ENCODE measurements at regions not wholly inside any gene's neighbourhood (a gene's known extent, or its start where the extent isn't known, plus 50 kb on each side); places are given as distances from the start of the nearest gene placed in this dataset.
A peak's percentile ranks its signal among the peaks of the same experiment; 100 is the strongest.

DNA sequence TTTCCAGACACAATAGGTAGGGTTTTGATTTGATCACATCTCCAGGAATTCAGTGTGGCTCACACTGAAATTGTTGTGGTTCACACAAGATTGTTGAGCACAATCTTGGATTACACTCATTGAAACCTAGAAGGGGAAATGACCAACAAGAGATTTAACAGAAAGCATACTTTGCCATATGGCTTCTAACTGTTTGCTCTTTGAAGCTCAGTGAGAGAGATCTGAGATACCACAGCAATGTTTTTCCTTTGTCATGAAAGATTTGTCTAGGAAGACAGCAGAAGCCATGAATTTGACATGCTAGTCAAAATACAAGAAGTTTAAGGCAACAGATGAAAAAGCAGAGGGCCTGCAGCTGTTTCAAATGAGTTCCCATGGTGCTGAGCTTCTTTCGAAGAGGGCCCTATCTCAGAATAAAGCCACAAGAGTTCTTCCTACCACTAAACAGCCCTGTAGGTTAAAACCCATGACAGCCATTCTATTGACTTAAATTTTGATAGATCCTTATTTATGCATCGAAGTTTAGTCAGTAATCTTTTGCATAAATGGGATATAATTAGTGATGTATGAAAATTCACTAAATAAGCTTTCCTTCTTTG lies 650.4 kb downstream of the LTN1 start:
- intact Hi-C loops (cut with DNase I) = loop anchor here in 4 of 10 donors (10.0 kb wide), 3 partner anchors 162 to 392 kb away; no protein-coding TSS in a partner anchor
- H3K4me1 ChIP-seq = peaks cover 0 to 28% (median 16%) of the 10 kb centered on the region in 9 donors
- no peak for ATAC-seq
- H3K9me3 ChIP-seq = no peaks in the 10 kb centered on the region
- 91 to 97% methylated on average over 2 of the region's 2 CpGs for WGBS, 2 donors
- H3K27me3 ChIP-seq = no peaks in the 10 kb centered on the region
- TF ChIP-seq, protein P1, sequence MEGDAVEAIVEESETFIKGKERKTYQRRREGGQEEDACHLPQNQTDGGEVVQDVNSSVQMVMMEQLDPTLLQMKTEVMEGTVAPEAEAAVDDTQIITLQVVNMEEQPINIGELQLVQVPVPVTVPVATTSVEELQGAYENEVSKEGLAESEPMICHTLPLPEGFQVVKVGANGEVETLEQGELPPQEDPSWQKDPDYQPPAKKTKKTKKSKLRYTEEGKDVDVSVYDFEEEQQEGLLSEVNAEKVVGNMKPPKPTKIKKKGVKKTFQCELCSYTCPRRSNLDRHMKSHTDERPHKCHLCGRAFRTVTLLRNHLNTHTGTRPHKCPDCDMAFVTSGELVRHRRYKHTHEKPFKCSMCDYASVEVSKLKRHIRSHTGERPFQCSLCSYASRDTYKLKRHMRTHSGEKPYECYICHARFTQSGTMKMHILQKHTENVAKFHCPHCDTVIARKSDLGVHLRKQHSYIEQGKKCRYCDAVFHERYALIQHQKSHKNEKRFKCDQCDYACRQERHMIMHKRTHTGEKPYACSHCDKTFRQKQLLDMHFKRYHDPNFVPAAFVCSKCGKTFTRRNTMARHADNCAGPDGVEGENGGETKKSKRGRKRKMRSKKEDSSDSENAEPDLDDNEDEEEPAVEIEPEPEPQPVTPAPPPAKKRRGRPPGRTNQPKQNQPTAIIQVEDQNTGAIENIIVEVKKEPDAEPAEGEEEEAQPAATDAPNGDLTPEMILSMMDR (IDR thresholded peaks at IDR 0.05) = no peak
- no peak for DNase-seq
- no peaks in the 10 kb centered on the region for H3K36me3 ChIP-seq
- H3K27ac ChIP-seq = no peak overlapping the region
- H3K4me3 ChIP-seq = no peak overlapping the region

DNA sequence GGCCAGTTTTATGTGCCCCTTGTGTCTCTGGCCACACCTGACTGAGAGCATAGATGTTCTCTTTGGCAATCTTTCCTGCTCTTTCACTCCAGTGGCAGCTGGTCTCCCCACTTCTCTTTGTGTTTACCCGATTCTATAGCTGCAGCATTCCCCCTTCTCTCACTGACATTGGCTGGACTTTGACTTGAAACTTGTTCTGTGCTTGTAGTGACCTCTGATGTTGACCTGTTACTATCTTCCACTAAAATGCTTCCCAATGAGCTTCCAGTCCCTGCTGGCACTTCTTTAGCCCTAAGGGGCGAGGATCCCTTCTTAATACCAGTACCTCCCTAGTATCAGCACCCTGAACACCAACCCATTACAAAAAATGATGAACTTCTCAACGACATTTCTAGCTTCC lies 653.3 kb downstream of the LTN1 start:
- H3K27me3 ChIP-seq = no peaks in the 10 kb centered on the region
- ATAC-seq = peak in 2 of 8 donors; percentile 28 to 37
- intact Hi-C loops (cut with DNase I) = loop anchor here (2.0 to 10.0 kb wide), 19 partner anchors 173 to 1492 kb away; partner anchors contain the start of gene ADAMTS1 (in 4 of the 10)
- WGBS, 2 donors = 68 to 78% methylated on average over 3 of the region's 3 CpGs
- H3K4me1 ChIP-seq = peaks cover 0 to 41% (median 26%) of the 10 kb centered on the region in 9 donors
- DNase-seq = no peak
- TF ChIP-seq, protein P1 (IDR thresholded peaks at IDR 0.05) = no peak
- H3K36me3 ChIP-seq = no peaks in the 10 kb centered on the region
- H3K4me3 ChIP-seq = no peak overlapping the region
- peak overlapping the region; percentile 25 to 73 (median 52) for H3K27ac ChIP-seq
- H3K9me3 ChIP-seq = no peaks in the 10 kb centered on the region

DNA sequence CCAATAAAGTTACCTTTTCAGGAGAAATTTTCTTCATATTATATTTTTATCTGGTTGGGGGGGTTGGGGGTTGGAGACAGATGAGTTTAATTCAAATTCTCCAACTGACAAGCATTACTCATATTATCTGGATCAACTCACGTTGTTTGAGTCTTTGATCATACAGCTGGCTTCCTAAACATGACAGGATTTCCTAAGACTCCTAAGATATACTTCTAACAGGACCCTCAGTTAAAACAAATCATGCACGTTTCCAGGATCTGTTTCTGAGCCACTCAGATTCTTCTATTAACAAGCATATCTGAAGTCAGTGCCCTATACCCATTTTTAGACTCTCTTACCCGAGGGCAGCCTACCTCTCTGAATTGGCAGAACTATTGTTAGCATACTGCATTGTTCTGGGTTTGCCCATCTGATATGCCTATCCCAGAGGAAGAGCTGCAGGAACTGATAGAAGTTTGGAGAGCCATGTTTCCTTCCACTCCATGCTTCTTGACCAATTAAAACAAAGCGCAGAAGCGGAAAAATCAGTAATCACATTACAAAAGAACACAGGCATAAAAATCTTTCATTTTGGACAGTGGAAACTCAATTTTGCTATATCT lies 653.9 kb downstream of the LTN1 start:
- ATAC-seq (peak; percentile 28 to 87 (median 80)), DNase-seq (peak in 1 of 2 donors; percentile 22)
- H3K27ac ChIP-seq = peak overlapping the region in 8 of 10 donors; percentile 38 to 73 (median 55)
- H3K4me3 ChIP-seq = no peak overlapping the region
- intact Hi-C loops (cut with DNase I) = loop anchor here (2.0 to 10.0 kb wide), 19 partner anchors 173 to 1492 kb away; partner anchors contain the start of gene ADAMTS1 (in 4 of the 10)
- no peaks in the 10 kb centered on the region for H3K27me3 ChIP-seq
- TF ChIP-seq, protein P1 (IDR thresholded peaks at IDR 0.05) = no peak
- H3K4me1 ChIP-seq = peaks cover 0 to 41% (median 26%) of the 10 kb centered on the region in 9 donors
- no peaks in the 10 kb centered on the region for H3K36me3 ChIP-seq
- WGBS, 2 donors = 37 to 40% methylated on average over 5 of the region's 5 CpGs
- H3K9me3 ChIP-seq = no peaks in the 10 kb centered on the region

DNA sequence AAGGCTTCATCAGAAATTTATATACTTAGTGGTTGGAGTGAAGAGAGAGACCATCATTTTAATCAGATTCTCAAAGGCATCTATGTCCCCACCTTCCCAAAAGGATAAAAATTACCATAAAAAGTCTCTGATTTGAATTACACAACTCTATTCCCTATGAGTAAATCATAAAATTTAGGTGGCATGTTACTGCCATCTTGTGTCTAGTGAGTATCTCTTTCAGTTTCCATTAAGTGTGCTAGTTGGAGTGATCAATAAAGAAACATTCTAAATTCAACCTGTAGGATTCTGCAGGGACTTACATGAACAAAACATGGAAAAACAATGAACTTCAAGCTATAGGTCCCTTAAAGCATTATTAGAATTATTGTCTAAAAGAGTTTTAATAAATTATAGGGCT lies 655.4 kb downstream of the LTN1 start:
- Histone ChIP-seq H3K4me3 (no peak overlapping the region), H3K27ac (peak overlapping the region in 4 of 10 donors; percentile 7 to 73 (median 50)), H3K27me3 (no peaks in the 10 kb centered on the region), H3K36me3 (no peaks in the 10 kb centered on the region), H3K4me1 (peaks cover 0 to 41% (median 26%) of the 10 kb centered on the region in 9 donors), H3K9me3 (no peaks in the 10 kb centered on the region)
- DNase-seq (no peak), ATAC-seq (peak in 7 of 8 donors; percentile 33 to 74 (median 63))
- intact Hi-C loops (cut with DNase I) = loop anchor here (2.0 to 10.0 kb wide), 18 partner anchors 175 to 1490 kb away; partner anchors contain the start of gene ADAMTS1 (in 4 of the 10)
- TF ChIP-seq, protein P1 (IDR thresholded peaks at IDR 0.05) = peak; percentile 19 to 66 (median 44)

Data from heart right ventricle (tissue), 16 donors.